ENCODE measurements at regions not wholly inside any gene's neighbourhood (a gene's known extent, or its start where the extent isn't known, plus 50 kb on each side); places are given as distances from the start of the nearest gene placed in this dataset.

GRCh38 chr14:55789406-55789805, 209.4 kb downstream of the KTN1 start:
- TF ChIP-seq CTCF (IDR thresholded peaks at IDR 0.05) (no peak), POLR2A (IDR thresholded peaks at IDR 0.05) (no peak)
